OCI-LY7 (cell line): ENCODE measurements at regions not wholly inside any gene's neighbourhood (a gene's known extent, or its start where the extent isn't known, plus 50 kb on each side); places are given as distances from the start of the nearest gene placed in this dataset.

Source experiments
- CTCF ChIP-seq: fragments of 200-600 bp; sonication (generic); conservative IDR thresholded peaks from 2 replicates; pipeline ENCODE4 v1.5.1; 2014; ENCODE audit warnings: mild to moderate bottlenecking, antibody characterized with exemption, low read length, moderate library complexity, mixed read lengths
- EZH2phosphoT487 ChIP-seq: fragments of 200-600 bp; sonication (generic); IDR thresholded peaks from 2 replicates; pipeline ENCODE4 v1.6.1; 2018; ENCODE audit warnings: low read depth, borderline replicate concordance, mild to moderate bottlenecking, mixed run types, antibody characterized with exemption, low read length, moderate library complexity, mixed read lengths

GRCh38 chr13:21875116-21875515 is 204.2 kb downstream of the FGF9 start:
- TF ChIP-seq CTCF (no peak), EZH2phosphoT487 (no peak)
